Endodermal cell (in vitro differentiated cells): ENCODE measurements at regions not wholly inside any gene's neighbourhood (a gene's known extent, or its start where the extent isn't known, plus 50 kb on each side); places are given as distances from the start of the nearest gene placed in this dataset.

Experiments used
- DNase-seq: peaks from one replicate; pipeline ENCODE4 v3.0.0-alpha.2; 2017
- H3K27ac ChIP-seq: 2 replicates; pipeline ENCODE4 v1.5.1; 2013; ENCODE audit warnings: mild to moderate bottlenecking, low read depth, low read length, moderate library complexity
- H3K27me3 ChIP-seq: 2 replicates; pipeline ENCODE4 v1.6.1; 2013; ENCODE audit warnings: mild to moderate bottlenecking, low read length, moderate library complexity; ENCODE audit not compliant: insufficient read depth, control insufficient read depth, poor library complexity, severe bottlenecking
- H3K36me3 ChIP-seq: 2 replicates; pipeline ENCODE4 v1.7.0; 2013; ENCODE audit warnings: mild to moderate bottlenecking, low read length, moderate library complexity; ENCODE audit not compliant: control insufficient read depth, insufficient read depth
- H3K4me1 ChIP-seq: one replicate; pipeline ENCODE4 v1.7.0; 2013; ENCODE audit warnings: low read length; ENCODE audit not compliant: control insufficient read depth, insufficient read depth
- H3K4me3 ChIP-seq: 2 replicates; pipeline ENCODE4 v1.5.1; 2013; ENCODE audit warnings: mild to moderate bottlenecking, low read length, moderate library complexity
- H3K9ac ChIP-seq: 2 replicates; pipeline ENCODE4 v1.6.1; 2013; ENCODE audit warnings: mild to moderate bottlenecking, low read length, moderate library complexity; ENCODE audit not compliant: poor library complexity, severe bottlenecking; ENCODE audit errors: extremely low read depth
- H3K9me3 ChIP-seq: 2 replicates; pipeline ENCODE4 v1.6.1; 2013; ENCODE audit warnings: mild to moderate bottlenecking, low read length, moderate library complexity; ENCODE audit not compliant: control insufficient read depth
- H3K27ac Mint-ChIP-seq: 2 replicates; pipeline ENCODE4 v1.8.0; 2020; ENCODE audit warnings: mixed read lengths
- H3K27me3 Mint-ChIP-seq: 2 replicates; pipeline ENCODE4 v1.8.0; 2021; ENCODE audit warnings: mild to moderate bottlenecking, mixed read lengths; ENCODE audit not compliant: insufficient read depth
- H3K36me3 Mint-ChIP-seq: 2 replicates; pipeline ENCODE4 v1.8.0; 2020; ENCODE audit warnings: low read depth, mixed read lengths
- H3K4me1 Mint-ChIP-seq: 2 replicates; pipeline ENCODE4 v1.8.0; 2020; ENCODE audit warnings: mixed read lengths
- H3K4me3 Mint-ChIP-seq: 2 replicates; pipeline ENCODE4 v1.8.0; 2020; ENCODE audit warnings: mild to moderate bottlenecking, moderate library complexity, mixed read lengths
- H3K9me3 Mint-ChIP-seq: 2 replicates; pipeline ENCODE4 v1.8.0; 2020; ENCODE audit warnings: mild to moderate bottlenecking, mixed read lengths
- CTCF ChIP-seq: fragments of 200-600 bp; sonication (generic); conservative IDR thresholded peaks from 2 replicates; pipeline ENCODE4 v1.5.0; 2021; ENCODE audit warnings: antibody characterized with exemption, mild to moderate bottlenecking
- WGBS, 2 experiments: methylation state at CpG; one replicate each; pipeline versions ENCODE4 v1.1.5 to v1.1.7; 2013; ENCODE audit warnings: missing lambda C conversion rate in 2 of 2, mixed read lengths in 1 of 2; ENCODE audit not compliant: insufficient coverage in 1 of 2, insufficient read length in 1 of 2; 5-methylcytosine and 5-hydroxymethylcytosine counted together

- Mint-ChIP-seq H3K4me3 (no peak overlapping the region), H3K9me3 (peaks cover 4% of the 10 kb centered on the region)
These were observed 214.5 kb downstream of the ETV1 start for GRCh38 chr7:13774976-13775375.

GRCh38 chr7:13777242-13777641, 212.2 kb downstream of the ETV1 start:
- peaks cover 35% of the 10 kb centered on the region for H3K4me1 Mint-ChIP-seq
- WGBS, 2 experiments = 92% methylated on average over 2 of the region's 3 CpGs; no CpG with 5 or more reads in 1 of the 2 experiments
- no peak overlapping the region for H3K4me3 Mint-ChIP-seq
- Histone ChIP-seq H3K9ac (no peak overlapping the region), H3K27me3 (no peaks in the 10 kb centered on the region), H3K4me1 (peaks cover 7% of the 10 kb centered on the region), H3K36me3 (no peaks in the 10 kb centered on the region), H3K4me3 (no peak overlapping the region), H3K9me3 (no peaks in the 10 kb centered on the region), H3K27ac (no peak overlapping the region)
- DNase-seq = no peak
- H3K36me3 Mint-ChIP-seq = no peaks in the 10 kb centered on the region
- H3K27ac Mint-ChIP-seq = no peak overlapping the region
- no peaks in the 10 kb centered on the region for H3K27me3 Mint-ChIP-seq
- H3K9me3 Mint-ChIP-seq = no peaks in the 10 kb centered on the region
- TF ChIP-seq CTCF = no peak

More at GRCh38 chr7:13774976-13775375, 214.5 kb downstream of the ETV1 start:
- no peak overlapping the region for H3K27ac Mint-ChIP-seq
- Histone ChIP-seq H3K4me3 (no peak overlapping the region), H3K27me3 (no peaks in the 10 kb centered on the region), H3K36me3 (no peaks in the 10 kb centered on the region), H3K9me3 (no peaks in the 10 kb centered on the region), H3K4me1 (no peaks in the 10 kb centered on the region), H3K27ac (no peak overlapping the region), H3K9ac (no peak overlapping the region)
- no peak for TF ChIP-seq CTCF
- H3K36me3 Mint-ChIP-seq = peaks cover 9% of the 10 kb centered on the region
- DNase-seq = no peak
- WGBS, 2 experiments = 89% methylated on average over 2 of the region's 2 CpGs; no CpG with 5 or more reads in 1 of the 2 experiments
- H3K4me1 Mint-ChIP-seq = peaks cover 19% of the 10 kb centered on the region
- H3K27me3 Mint-ChIP-seq = no peaks in the 10 kb centered on the region

- Mint-ChIP-seq H3K9me3 (no peaks in the 10 kb centered on the region), H3K4me1 (peaks cover 33% of the 10 kb centered on the region), H3K27ac (no peak overlapping the region), H3K27me3 (no peaks in the 10 kb centered on the region), H3K4me3 (no peak overlapping the region), H3K36me3 (no peaks in the 10 kb centered on the region)
- DNase-seq = no peak
- Histone ChIP-seq H3K4me3 (no peak overlapping the region), H3K4me1 (peaks cover 7% of the 10 kb centered on the region), H3K27ac (no peak overlapping the region), H3K9ac (no peak overlapping the region), H3K9me3 (no peaks in the 10 kb centered on the region), H3K27me3 (no peaks in the 10 kb centered on the region), H3K36me3 (no peaks in the 10 kb centered on the region)
- no peak for TF ChIP-seq CTCF
- 97% methylated on average over 2 of the region's 2 CpGs; no CpG with 5 or more reads in 1 of the 2 experiments for WGBS, 2 experiments
These were observed 210.5 kb downstream of the ETV1 start for GRCh38 chr7:13778967-13779366.
